Calu3 (cell line): ENCODE measurements at regions not wholly inside any gene's neighbourhood (a gene's known extent, or its start where the extent isn't known, plus 50 kb on each side); places are given as distances from the start of the nearest gene placed in this dataset.

Source experiments
- BruUV-seq: library from RNA; stranded (reverse); fragments of 400-500 nt; replicated peaks from 2 replicates; lab custom pipeline; 2021; lab: Mats Ljungman, UMichigan
- CTCF ChIA-PET: fragments of 300-600 bp; sonication (Branson Sonifier 250); formaldehyde crosslinking; loops from one replicate; lab custom pipeline; 2022; ENCODE audit warnings: antibody characterized with exemption; lab: Charles Lee
- DNase-seq: peaks from one replicate; pipeline ENCODE4 v3.0.0; 2022
- H3K27ac Mint-ChIP-seq: one replicate; pipeline ENCODE4 v1.8.0; 2022; ENCODE audit warnings: mixed read lengths; ENCODE audit not compliant: unreplicated experiment
- H3K27me3 Mint-ChIP-seq: one replicate; pipeline ENCODE4 v1.8.0; 2022; ENCODE audit warnings: mixed read lengths; ENCODE audit not compliant: unreplicated experiment
- H3K36me3 Mint-ChIP-seq: one replicate; pipeline ENCODE4 v1.8.0; 2022; ENCODE audit warnings: mild to moderate bottlenecking, moderate library complexity, mixed read lengths; ENCODE audit not compliant: insufficient read depth, unreplicated experiment
- H3K4me1 Mint-ChIP-seq: one replicate; pipeline ENCODE4 v1.8.0; 2022; ENCODE audit warnings: mild to moderate bottlenecking, low read depth, mixed read lengths; ENCODE audit not compliant: unreplicated experiment
- H3K4me3 Mint-ChIP-seq: one replicate; pipeline ENCODE4 v1.8.0; 2022; ENCODE audit warnings: mild to moderate bottlenecking, low read depth, moderate library complexity, mixed read lengths; ENCODE audit not compliant: unreplicated experiment
- H3K9me3 Mint-ChIP-seq: one replicate; pipeline ENCODE4 v1.8.0; 2022; ENCODE audit warnings: low read depth, mixed read lengths; ENCODE audit not compliant: unreplicated experiment
- CTCF ChIP-seq: fragments of 200-600 bp; IDR thresholded peaks from one replicate; pipeline ENCODE4 v1.8.0; 2022; ENCODE audit warnings: antibody characterized with exemption; ENCODE audit not compliant: unreplicated experiment
- intact Hi-C: fragments of 100-400 bp; cut with micrococcal nuclease; formaldehyde crosslinking; loops from one replicate; pipeline ENCODE4 v1.10.0; 2022; ENCODE audit not compliant: unreplicated experiment

- Mint-ChIP-seq H3K27me3 (peaks cover 42% of the 10 kb centered on the region), H3K4me1 (no peaks in the 10 kb centered on the region), H3K36me3 (no peaks in the 10 kb centered on the region), H3K4me3 (no peak overlapping the region), H3K27ac (no peak overlapping the region), H3K9me3 (no peaks in the 10 kb centered on the region)
- no peak for TF ChIP-seq CTCF
- BruUV-seq = no TSS peak
- DNase-seq = no peak
- intact Hi-C loops = no loop called here
- CTCF ChIA-PET = no interaction called here
These were observed 186.7 kb upstream of the DAPK1 start for GRCh38 chr9:87310827-87311523.

GRCh38 chr9:87319656-87320055 lies 178.0 kb upstream of the DAPK1 start:
- Mint-ChIP-seq H3K4me3 (no peak overlapping the region), H3K27ac (no peak overlapping the region), H3K36me3 (no peaks in the 10 kb centered on the region), H3K27me3 (peaks cover 46% of the 10 kb centered on the region), H3K9me3 (no peaks in the 10 kb centered on the region), H3K4me1 (no peaks in the 10 kb centered on the region)
- no peak for TF ChIP-seq CTCF
- CTCF ChIA-PET = no interaction called here
- intact Hi-C loops = loop anchor here (5.0 kb wide), 2 partner anchors 212 to 372 kb away; partner anchors contain the start of gene GAS1
- DNase-seq = no peak
- no TSS peak for BruUV-seq

GRCh38 chr9:87320146-87320884 lies 177.4 kb upstream of the DAPK1 start:
- intact Hi-C loops = loop anchor here (5.0 kb wide), 2 partner anchors 213 to 373 kb away; partner anchors contain the start of gene GAS1
- Mint-ChIP-seq H3K4me1 (no peaks in the 10 kb centered on the region), H3K27me3 (peaks cover 43% of the 10 kb centered on the region), H3K27ac (no peak overlapping the region), H3K4me3 (no peak overlapping the region), H3K36me3 (no peaks in the 10 kb centered on the region), H3K9me3 (no peaks in the 10 kb centered on the region)
- no peak for DNase-seq
- no TSS peak for BruUV-seq
- no peak for TF ChIP-seq CTCF
- CTCF ChIA-PET = no interaction called here

GRCh38 chr9:87322840-87323635 lies 174.6 kb upstream of the DAPK1 start:
- BruUV-seq = no TSS peak
- intact Hi-C loops = loop anchor here (5.0 kb wide), 2 partner anchors 216 to 376 kb away; partner anchors contain the start of gene GAS1
- Mint-ChIP-seq H3K4me1 (peaks cover 8% of the 10 kb centered on the region), H3K36me3 (no peaks in the 10 kb centered on the region), H3K27ac (no peak overlapping the region), H3K4me3 (no peak overlapping the region), H3K9me3 (no peaks in the 10 kb centered on the region), H3K27me3 (peaks cover 47% of the 10 kb centered on the region)
- no peak for TF ChIP-seq CTCF
- DNase-seq = no peak
- CTCF ChIA-PET = interaction anchor here (0.6 kb wide), 1 partner anchor 43 kb away, joined by 5 read pairs; no protein-coding TSS in a partner anchor
